ENCODE measurements at regions not wholly inside any gene's neighbourhood (a gene's known extent, or its start where the extent isn't known, plus 50 kb on each side); places are given as distances from the start of the nearest gene placed in this dataset.
A peak's percentile ranks its signal among the peaks of the same experiment; 100 is the strongest.

GRCh38 chr3:59392116-59392515, 342.3 kb upstream of the CFAP20DC start:
- DNase-seq (no peak), ATAC-seq (ENCODE audit: low read depth) (no peak)
- POLR2A ChIA-PET: no interaction called here
- Mint-ChIP-seq H3K4me1 (peaks cover 9% of the 10 kb centered on the region), H3K27ac (no peak overlapping the region), H3K27me3 (no peaks in the 10 kb centered on the region), H3K9me3 (peaks cover 6% of the 10 kb centered on the region), H3K4me3 (no peak overlapping the region), H3K36me3 (peaks cover 1% of the 10 kb centered on the region)

GRCh38 chr3:59391131-59391530, 341.3 kb upstream of the CFAP20DC start:
- ATAC-seq (ENCODE audit: low read depth) (no peak), DNase-seq (no peak)
- H3K36me3 Mint-ChIP-seq: peaks cover 1% of the 10 kb centered on the region
- no peak overlapping the region for H3K4me3 Mint-ChIP-seq
- peaks cover 6% of the 10 kb centered on the region for H3K9me3 Mint-ChIP-seq
- H3K4me1 Mint-ChIP-seq: peaks cover 10% of the 10 kb centered on the region
- H3K27me3 Mint-ChIP-seq: no peaks in the 10 kb centered on the region
- POLR2A ChIA-PET: no interaction called here
- no peak overlapping the region for H3K27ac Mint-ChIP-seq

GRCh38 chr3:59388555-59389270, 338.9 kb upstream of the CFAP20DC start:
- DNase-seq: no peak
- POLR2A ChIA-PET: no interaction called here

GRCh38 chr3:59386165-59386564, 336.3 kb upstream of the CFAP20DC start:
- Mint-ChIP-seq H3K36me3 (peaks cover 1% of the 10 kb centered on the region), H3K27me3 (no peaks in the 10 kb centered on the region), H3K27ac (peak overlapping the region; percentile 33), H3K4me3 (no peak overlapping the region), H3K4me1 (peaks cover 17% of the 10 kb centered on the region), H3K9me3 (peaks cover 5% of the 10 kb centered on the region)
- no peak for ATAC-seq (ENCODE audit: low read depth)
- no peak for DNase-seq
- POLR2A ChIA-PET: no interaction called here

More at GRCh38 chr3:59388555-59389270, 338.9 kb upstream of the CFAP20DC start:
- Mint-ChIP-seq H3K9me3 (peaks cover 10% of the 10 kb centered on the region), H3K4me1 (peaks cover 14% of the 10 kb centered on the region), H3K36me3 (peaks cover 1% of the 10 kb centered on the region), H3K4me3 (no peak overlapping the region), H3K27me3 (no peaks in the 10 kb centered on the region), H3K27ac (peak overlapping the region; percentile 37)
- peak; percentile 45 for ATAC-seq (ENCODE audit: low read depth)

- Mint-ChIP-seq H3K36me3 (peaks cover 1% of the 10 kb centered on the region), H3K4me1 (peaks cover 17% of the 10 kb centered on the region), H3K27ac (no peak overlapping the region), H3K9me3 (peaks cover 4% of the 10 kb centered on the region), H3K4me3 (no peak overlapping the region), H3K27me3 (no peaks in the 10 kb centered on the region)
- ATAC-seq (ENCODE audit: low read depth) (no peak), DNase-seq (no peak)
- POLR2A ChIA-PET: no interaction called here
Measured at GRCh38 chr3:59385547-59385946, 335.7 kb upstream of the CFAP20DC start.

GRCh38 chr3:59381282-59381681, 331.5 kb upstream of the CFAP20DC start:
- DNase-seq (no peak), ATAC-seq (ENCODE audit: low read depth) (no peak)
- Mint-ChIP-seq H3K4me3 (no peak overlapping the region), H3K9me3 (peaks cover 10% of the 10 kb centered on the region), H3K4me1 (peaks cover 8% of the 10 kb centered on the region), H3K27ac (no peak overlapping the region), H3K36me3 (no peaks in the 10 kb centered on the region), H3K27me3 (no peaks in the 10 kb centered on the region)
- POLR2A ChIA-PET: no interaction called here

GRCh38 chr3:59380146-59380545, 330.3 kb upstream of the CFAP20DC start:
- Mint-ChIP-seq H3K36me3 (no peaks in the 10 kb centered on the region), H3K4me1 (peaks cover 6% of the 10 kb centered on the region), H3K9me3 (peaks cover 10% of the 10 kb centered on the region), H3K27ac (no peak overlapping the region), H3K4me3 (no peak overlapping the region), H3K27me3 (no peaks in the 10 kb centered on the region)
- POLR2A ChIA-PET: no interaction called here
- ATAC-seq (ENCODE audit: low read depth): no peak
- DNase-seq: no peak

GRCh38 chr3:59374818-59375211, 325.0 kb upstream of the CFAP20DC start:
- DNase-seq (no peak), ATAC-seq (ENCODE audit: low read depth) (peak; percentile 42)
- H3K9me3 Mint-ChIP-seq: peaks cover 7% of the 10 kb centered on the region
- H3K4me3 Mint-ChIP-seq: no peak overlapping the region
- H3K27ac Mint-ChIP-seq: no peak overlapping the region
- no peaks in the 10 kb centered on the region for H3K27me3 Mint-ChIP-seq
- H3K4me1 Mint-ChIP-seq: no peaks in the 10 kb centered on the region
- POLR2A ChIA-PET: no interaction called here
- no peaks in the 10 kb centered on the region for H3K36me3 Mint-ChIP-seq

- H3K27ac Mint-ChIP-seq: no peak overlapping the region
- ATAC-seq (ENCODE audit: low read depth): no peak
Measured at GRCh38 chr3:59374091-59374817, 324.4 kb upstream of the CFAP20DC start.

GRCh38 chr3:59372346-59372745, 322.5 kb upstream of the CFAP20DC start:
- Mint-ChIP-seq H3K27me3 (no peaks in the 10 kb centered on the region), H3K27ac (no peak overlapping the region), H3K36me3 (no peaks in the 10 kb centered on the region), H3K4me3 (no peak overlapping the region), H3K4me1 (no peaks in the 10 kb centered on the region), H3K9me3 (peaks cover 7% of the 10 kb centered on the region)
- no peak for DNase-seq
- POLR2A ChIA-PET: no interaction called here
- ATAC-seq (ENCODE audit: low read depth): no peak

More at GRCh38 chr3:59374091-59374817, 324.4 kb upstream of the CFAP20DC start:
- Mint-ChIP-seq H3K4me3 (no peak overlapping the region), H3K27me3 (no peaks in the 10 kb centered on the region), H3K36me3 (no peaks in the 10 kb centered on the region), H3K4me1 (no peaks in the 10 kb centered on the region), H3K9me3 (peaks cover 7% of the 10 kb centered on the region)
- POLR2A ChIA-PET: no interaction called here
- no peak for DNase-seq

- no peak overlapping the region for H3K4me3 Mint-ChIP-seq
- peaks cover 3% of the 10 kb centered on the region for H3K4me1 Mint-ChIP-seq
- H3K9me3 Mint-ChIP-seq: no peaks in the 10 kb centered on the region
- H3K27me3 Mint-ChIP-seq: no peaks in the 10 kb centered on the region
- H3K36me3 Mint-ChIP-seq: no peaks in the 10 kb centered on the region
- DNase-seq (no peak), ATAC-seq (ENCODE audit: low read depth) (no peak)
- POLR2A ChIA-PET: no interaction called here
- no peak overlapping the region for H3K27ac Mint-ChIP-seq
Measured at GRCh38 chr3:59368900-59369675, 319.3 kb upstream of the CFAP20DC start.

GRCh38 chr3:59367150-59367549, 317.3 kb upstream of the CFAP20DC start:
- no peaks in the 10 kb centered on the region for H3K9me3 Mint-ChIP-seq
- no peaks in the 10 kb centered on the region for H3K36me3 Mint-ChIP-seq
- H3K4me3 Mint-ChIP-seq: no peak overlapping the region
- DNase-seq: no peak
- no peak overlapping the region for H3K27ac Mint-ChIP-seq
- POLR2A ChIA-PET: no interaction called here
- peaks cover 3% of the 10 kb centered on the region for H3K4me1 Mint-ChIP-seq
- no peak for ATAC-seq (ENCODE audit: low read depth)
- no peaks in the 10 kb centered on the region for H3K27me3 Mint-ChIP-seq

GRCh38 chr3:59366218-59366617, 316.4 kb upstream of the CFAP20DC start:
- no peaks in the 10 kb centered on the region for H3K9me3 Mint-ChIP-seq

More at GRCh38 chr3:59366218-59366617, 316.4 kb upstream of the CFAP20DC start:
- POLR2A ChIA-PET: no interaction called here
- H3K27ac Mint-ChIP-seq: no peak overlapping the region
- peaks cover 3% of the 10 kb centered on the region for H3K4me1 Mint-ChIP-seq
- DNase-seq (no peak), ATAC-seq (ENCODE audit: low read depth) (no peak)
- no peaks in the 10 kb centered on the region for H3K27me3 Mint-ChIP-seq
- H3K36me3 Mint-ChIP-seq: no peaks in the 10 kb centered on the region
- H3K4me3 Mint-ChIP-seq: no peak overlapping the region
